GM18502 (cell line): ENCODE measurements at regions not wholly inside any gene's neighbourhood (a gene's known extent, or its start where the extent isn't known, plus 50 kb on each side); places are given as distances from the start of the nearest gene placed in this dataset.
"Not testable (repeated sequence)": the region's sequence is repeated elsewhere in the genome, so short reads cannot be mapped to it uniquely, and the experiment has no call there.

Source experiments
- ATAC-seq: cut with Tn5 transposase; IDR thresholded peaks from one replicate; pipeline ENCODE4 v1.9.1; 2021; ENCODE audit warnings: mild to moderate bottlenecking; ENCODE audit not compliant: unreplicated experiment, poor library complexity

- peak; percentile 93 for ATAC-seq
Measured at GRCh38 chr4:179307297-179308136, 1865.3 kb upstream of the AGA start.

GRCh38 chr4:179313823-179314222 is 1871.6 kb upstream of the AGA start:
- no peak for ATAC-seq

- no peak for ATAC-seq
Measured at GRCh38 chr4:179325181-179325580, 1882.9 kb upstream of the AGA start.

- ATAC-seq: no peak
Measured at GRCh38 chr4:179328627-179329026, 1886.4 kb upstream of the AGA start.

GRCh38 chr4:179331362-179331761 is 1889.1 kb upstream of the AGA start:
- ATAC-seq: no peak

GRCh38 chr4:179344861-179345260 is 1902.6 kb upstream of the AGA start:
- no peak for ATAC-seq

GRCh38 chr4:179352221-179352620 is 1910.0 kb upstream of the AGA start:
- ATAC-seq: no peak

- ATAC-seq: no peak
Measured at GRCh38 chr4:179353786-179354185, 1911.5 kb upstream of the AGA start.

- ATAC-seq: no peak
Measured at GRCh38 chr4:179361978-179362486, 1919.8 kb upstream of the AGA start.

- ATAC-seq: not testable (repeated sequence)
Measured at GRCh38 chr4:179365932-179366331, 1923.7 kb upstream of the AGA start.

GRCh38 chr4:179372242-179372641 is 1930.0 kb upstream of the AGA start:
- ATAC-seq: no peak

- ATAC-seq: no peak
Measured at GRCh38 chr4:179372746-179373145, 1930.5 kb upstream of the AGA start.

GRCh38 chr4:179378847-179379246 is 1936.6 kb upstream of the AGA start:
- not testable (repeated sequence) for ATAC-seq

GRCh38 chr4:179392787-179393186 is 1950.5 kb upstream of the AGA start:
- ATAC-seq: no peak

- no peak for ATAC-seq
Measured at GRCh38 chr4:179398414-179398813, 1956.2 kb upstream of the AGA start.

GRCh38 chr4:179399054-179399782 is 1957.0 kb upstream of the AGA start:
- no peak for ATAC-seq

GRCh38 chr4:179415037-179415846 is 1973.0 kb upstream of the AGA start:
- ATAC-seq: no peak

- no peak for ATAC-seq
Measured at GRCh38 chr4:179415847-179416223, 1973.6 kb upstream of the AGA start.

GRCh38 chr4:179417357-179417756 is 1975.1 kb upstream of the AGA start:
- ATAC-seq: no peak

GRCh38 chr4:179437962-179438361 is 1995.7 kb upstream of the AGA start:
- ATAC-seq: no peak

GRCh38 chr4:179441596-179441995 is 1999.4 kb upstream of the AGA start:
- no peak for ATAC-seq
